Left lung (tissue), 4 donors: ENCODE measurements at regions not wholly inside any gene's neighbourhood (a gene's known extent, or its start where the extent isn't known, plus 50 kb on each side); places are given as distances from the start of the nearest gene placed in this dataset.

Experiments used
- ATAC-seq: fragments of 200-7000 bp; cut with Tn5 transposase; one replicate; pipeline ENCODE4 v1.9.1; 2020; ENCODE audit warnings: moderate library complexity
- DNase-seq, 4 donors: peaks; one replicate each; pipeline ENCODE4 v3.0.0-alpha.2; 2013 to 2020
- H3K27ac ChIP-seq, 2 donors: fragments of 200-600 bp; sonication (generic) in 1 of 2; one replicate each; pipeline versions ENCODE4 v1.5.0 to v1.8.0; 2020 to 2021
- H3K27me3 ChIP-seq, 2 donors: fragments of 200-600 bp; sonication (generic) in 1 of 2; one replicate each; pipeline versions ENCODE4 v1.5.0 to v1.8.0; 2020 to 2021
- H3K36me3 ChIP-seq, 2 donors: fragments of 200-600 bp; sonication (generic) in 1 of 2; one replicate each; pipeline versions ENCODE4 v1.5.0 to v1.8.0; 2020 to 2021
- H3K4me1 ChIP-seq, 2 donors: fragments of 200-600 bp; one replicate each; pipeline ENCODE4 v1.8.0; 2021
- H3K4me3 ChIP-seq, 2 donors: fragments of 200-600 bp; sonication (generic) in 1 of 2; one replicate each; pipeline versions ENCODE4 v1.5.0 to v1.8.0; 2020 to 2021; ENCODE audit warnings: mild to moderate bottlenecking in 1 of 2
- H3K9me3 ChIP-seq, 2 donors: fragments of 200-600 bp; sonication (generic) in 1 of 2; one replicate each; pipeline versions ENCODE4 v1.5.0 to v1.8.0; 2020 to 2021
- intact Hi-C, 2 donors: fragments of 100-400 bp; cut with DNase I; formaldehyde crosslinking; loops; one replicate each; pipeline versions ENCODE4 v1.11.2 to v1.14.2; 2022
- TF ChIP-seq, protein P1 (sequence below), 2 donors: fragments of 200-600 bp; sonication (generic) in 1 of 2; IDR thresholded peaks; one replicate each; pipeline versions ENCODE4 v1.5.0 to v1.8.0; 2021; ENCODE audit warnings: antibody characterized with exemption in 2 of 2
- donor health status: DM: no; HTN: yes; CAD: no.
- donor health status: DM: no; HTN: no; CAD: no.

DNA sequence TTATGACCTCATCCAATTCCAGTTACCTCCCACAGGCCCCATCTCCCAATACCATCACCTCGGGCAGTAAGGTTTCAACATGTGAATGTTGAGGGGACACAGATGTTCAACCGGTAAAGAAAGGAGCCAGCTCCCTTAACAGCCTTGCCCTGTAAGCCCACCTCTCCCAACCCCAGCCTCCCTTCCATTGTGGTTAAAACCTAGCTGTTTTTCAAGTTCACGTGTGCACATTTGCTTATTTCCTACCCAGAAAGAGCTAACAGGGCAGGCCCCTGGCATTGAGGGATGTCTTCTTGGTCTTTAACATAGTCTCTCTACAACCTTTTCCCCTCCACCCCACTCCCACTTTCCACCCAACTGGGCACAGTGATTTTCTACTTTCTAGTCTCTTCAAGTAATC is 385.7 kb downstream of the FBXW7 start:
- peaks cover 0 to 24% of the 10 kb centered on the region in 2 donors for H3K9me3 ChIP-seq
- H3K27me3 ChIP-seq = no peaks in the 10 kb centered on the region
- DNase-seq = no peak
- TF ChIP-seq, protein P1, sequence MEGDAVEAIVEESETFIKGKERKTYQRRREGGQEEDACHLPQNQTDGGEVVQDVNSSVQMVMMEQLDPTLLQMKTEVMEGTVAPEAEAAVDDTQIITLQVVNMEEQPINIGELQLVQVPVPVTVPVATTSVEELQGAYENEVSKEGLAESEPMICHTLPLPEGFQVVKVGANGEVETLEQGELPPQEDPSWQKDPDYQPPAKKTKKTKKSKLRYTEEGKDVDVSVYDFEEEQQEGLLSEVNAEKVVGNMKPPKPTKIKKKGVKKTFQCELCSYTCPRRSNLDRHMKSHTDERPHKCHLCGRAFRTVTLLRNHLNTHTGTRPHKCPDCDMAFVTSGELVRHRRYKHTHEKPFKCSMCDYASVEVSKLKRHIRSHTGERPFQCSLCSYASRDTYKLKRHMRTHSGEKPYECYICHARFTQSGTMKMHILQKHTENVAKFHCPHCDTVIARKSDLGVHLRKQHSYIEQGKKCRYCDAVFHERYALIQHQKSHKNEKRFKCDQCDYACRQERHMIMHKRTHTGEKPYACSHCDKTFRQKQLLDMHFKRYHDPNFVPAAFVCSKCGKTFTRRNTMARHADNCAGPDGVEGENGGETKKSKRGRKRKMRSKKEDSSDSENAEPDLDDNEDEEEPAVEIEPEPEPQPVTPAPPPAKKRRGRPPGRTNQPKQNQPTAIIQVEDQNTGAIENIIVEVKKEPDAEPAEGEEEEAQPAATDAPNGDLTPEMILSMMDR (IDR thresholded peaks at IDR 0.05) = no peak
- intact Hi-C loops = no loop called here
- ATAC-seq = no peak
- no peaks in the 10 kb centered on the region for H3K4me1 ChIP-seq
- no peaks in the 10 kb centered on the region for H3K36me3 ChIP-seq
- H3K27ac ChIP-seq = no peak overlapping the region
- no peak overlapping the region for H3K4me3 ChIP-seq

DNA sequence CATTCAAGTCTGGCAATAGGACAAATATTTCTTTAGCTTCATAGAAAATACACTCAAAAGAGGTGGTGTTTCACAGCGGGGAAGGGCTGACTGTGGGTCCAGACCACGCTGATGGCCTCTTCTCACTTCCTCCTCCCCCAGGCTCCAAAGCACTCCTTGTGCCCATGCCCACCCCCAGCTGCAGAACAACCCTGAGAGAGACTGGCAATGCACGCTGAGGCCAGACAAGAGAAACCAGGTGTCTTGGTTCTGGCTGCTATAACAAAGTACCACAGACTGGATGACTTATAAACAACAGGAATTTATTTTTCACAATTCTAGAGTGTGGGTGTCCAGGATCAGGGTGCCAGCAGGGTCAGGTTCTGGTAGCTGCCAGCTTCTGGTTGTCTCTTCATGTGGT is 386.1 kb downstream of the FBXW7 start:
- H3K9me3 ChIP-seq = peaks cover 0 to 28% of the 10 kb centered on the region in 2 donors
- H3K4me3 ChIP-seq = no peak overlapping the region
- no peak overlapping the region for H3K27ac ChIP-seq
- no peaks in the 10 kb centered on the region for H3K4me1 ChIP-seq
- intact Hi-C loops = no loop called here
- TF ChIP-seq, protein P1 (IDR thresholded peaks at IDR 0.05) = no peak
- H3K27me3 ChIP-seq = no peaks in the 10 kb centered on the region
- ATAC-seq (no peak), DNase-seq (no peak)
- H3K36me3 ChIP-seq = no peaks in the 10 kb centered on the region

DNA sequence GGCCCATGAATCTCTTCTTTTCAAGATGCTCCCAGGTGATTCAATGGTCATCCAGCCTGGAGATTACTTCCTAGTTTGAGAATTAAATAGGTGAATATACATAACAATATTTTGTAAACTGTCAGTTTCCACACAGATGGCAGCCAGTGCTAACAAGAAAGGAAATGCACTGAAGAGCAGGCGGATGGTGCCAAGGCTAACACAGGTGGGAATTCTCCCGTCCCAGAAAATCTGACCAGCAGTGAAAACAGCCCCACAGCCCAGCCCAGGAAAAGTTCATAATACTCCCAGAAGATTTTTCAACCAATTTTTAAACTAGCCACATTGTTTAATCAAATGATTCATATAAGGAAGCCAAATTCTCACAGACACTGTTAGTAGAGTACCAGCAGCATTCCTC is 387.2 kb upstream of the GATB start:
- TF ChIP-seq, protein P1 (IDR thresholded peaks at IDR 0.05) = no peak
- Histone ChIP-seq H3K9me3 (peaks cover 0 to 34% of the 10 kb centered on the region in 2 donors), H3K4me3 (no peak overlapping the region), H3K27ac (no peak overlapping the region), H3K36me3 (no peaks in the 10 kb centered on the region), H3K27me3 (no peaks in the 10 kb centered on the region), H3K4me1 (no peaks in the 10 kb centered on the region)
- intact Hi-C loops = no loop called here
- DNase-seq (no peak), ATAC-seq (no peak)

DNA sequence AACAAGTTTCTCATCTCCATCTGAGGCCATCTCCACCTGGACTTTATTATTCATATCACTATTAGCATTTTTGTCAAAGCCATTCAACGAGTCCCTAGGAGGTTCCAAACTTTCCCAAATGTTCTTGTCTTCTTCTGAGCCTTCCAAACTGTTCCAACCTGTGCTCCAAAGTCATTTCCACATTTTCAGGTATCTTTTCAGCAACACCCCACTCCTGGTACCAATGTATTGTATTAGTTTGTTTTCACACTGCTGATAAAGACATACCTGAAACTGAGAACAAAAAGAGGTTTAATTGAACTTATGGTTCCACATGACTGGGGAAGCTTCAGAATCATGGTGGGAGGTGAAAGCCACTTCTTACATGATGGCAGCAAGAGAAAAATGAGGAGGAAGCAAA is 385.4 kb upstream of the GATB start:
- Histone ChIP-seq H3K4me1 (no peaks in the 10 kb centered on the region), H3K27ac (no peak overlapping the region), H3K4me3 (no peak overlapping the region), H3K27me3 (no peaks in the 10 kb centered on the region), H3K9me3 (peaks cover 0 to 34% of the 10 kb centered on the region in 2 donors), H3K36me3 (no peaks in the 10 kb centered on the region)
- no peak for DNase-seq
- TF ChIP-seq, protein P1 (IDR thresholded peaks at IDR 0.05) = no peak
- ATAC-seq = no peak
- intact Hi-C loops = no loop called here

DNA sequence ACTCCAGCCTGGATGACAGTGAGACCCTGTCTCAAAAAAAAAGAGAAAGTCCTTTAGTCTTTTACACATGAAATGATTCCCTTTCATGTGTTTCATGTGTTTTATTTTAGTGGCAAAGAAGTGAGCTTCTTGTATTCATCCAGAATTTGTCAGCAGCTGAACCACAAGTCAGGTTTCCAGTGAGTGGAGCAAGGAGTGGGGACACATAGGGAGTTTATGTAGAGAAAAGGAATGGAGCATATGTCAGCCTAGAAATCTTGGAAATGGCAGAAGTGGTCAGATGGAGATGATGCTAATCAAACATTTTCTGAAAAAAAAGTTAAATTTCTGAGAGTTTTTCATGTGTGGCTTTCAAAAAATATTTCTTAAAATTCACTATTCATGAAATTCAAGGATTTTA is 383.0 kb upstream of the GATB start:
- ATAC-seq = no peak

More for the DNA sequence above, 383.0 kb upstream of the GATB start:
- Histone ChIP-seq H3K9me3 (peaks cover 0 to 34% of the 10 kb centered on the region in 2 donors), H3K4me3 (no peak overlapping the region), H3K36me3 (no peaks in the 10 kb centered on the region), H3K4me1 (no peaks in the 10 kb centered on the region), H3K27ac (no peak overlapping the region), H3K27me3 (no peaks in the 10 kb centered on the region)
- DNase-seq = no peak
- TF ChIP-seq, protein P1 (IDR thresholded peaks at IDR 0.05) = no peak
- intact Hi-C loops = no loop called here
